ENCODE measurements at regions not wholly inside any gene's neighbourhood (a gene's known extent, or its start where the extent isn't known, plus 50 kb on each side); places are given as distances from the start of the nearest gene placed in this dataset.

DNA sequence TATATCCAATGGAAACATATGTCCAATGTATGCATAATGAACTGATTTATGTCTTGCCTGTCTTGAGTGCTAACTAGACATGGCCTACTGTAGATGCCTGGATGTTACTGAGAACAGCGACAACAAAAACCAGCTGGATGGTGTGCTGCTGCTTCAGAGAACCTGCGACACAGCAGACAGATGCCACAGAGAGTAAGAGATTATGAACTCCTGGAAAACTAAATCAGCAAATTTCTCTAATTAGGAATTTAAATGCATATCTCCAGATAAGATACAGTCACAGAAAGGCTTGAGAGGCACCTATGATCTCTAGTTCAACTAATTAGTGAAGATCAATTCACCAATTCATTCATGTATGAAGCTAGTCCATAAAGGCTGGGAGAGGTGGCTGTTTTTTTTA lies 1508.0 kb upstream of the TENM4 start:
- TF ChIP-seq, protein P1, sequence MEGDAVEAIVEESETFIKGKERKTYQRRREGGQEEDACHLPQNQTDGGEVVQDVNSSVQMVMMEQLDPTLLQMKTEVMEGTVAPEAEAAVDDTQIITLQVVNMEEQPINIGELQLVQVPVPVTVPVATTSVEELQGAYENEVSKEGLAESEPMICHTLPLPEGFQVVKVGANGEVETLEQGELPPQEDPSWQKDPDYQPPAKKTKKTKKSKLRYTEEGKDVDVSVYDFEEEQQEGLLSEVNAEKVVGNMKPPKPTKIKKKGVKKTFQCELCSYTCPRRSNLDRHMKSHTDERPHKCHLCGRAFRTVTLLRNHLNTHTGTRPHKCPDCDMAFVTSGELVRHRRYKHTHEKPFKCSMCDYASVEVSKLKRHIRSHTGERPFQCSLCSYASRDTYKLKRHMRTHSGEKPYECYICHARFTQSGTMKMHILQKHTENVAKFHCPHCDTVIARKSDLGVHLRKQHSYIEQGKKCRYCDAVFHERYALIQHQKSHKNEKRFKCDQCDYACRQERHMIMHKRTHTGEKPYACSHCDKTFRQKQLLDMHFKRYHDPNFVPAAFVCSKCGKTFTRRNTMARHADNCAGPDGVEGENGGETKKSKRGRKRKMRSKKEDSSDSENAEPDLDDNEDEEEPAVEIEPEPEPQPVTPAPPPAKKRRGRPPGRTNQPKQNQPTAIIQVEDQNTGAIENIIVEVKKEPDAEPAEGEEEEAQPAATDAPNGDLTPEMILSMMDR (IDR thresholded peaks at IDR 0.05) = no peak
- TF ChIP-seq POLR2A (IDR thresholded peaks at IDR 0.05) = no peak

All from heart left ventricle (tissue), 13 donors.